ENCODE measurements at regions not wholly inside any gene's neighbourhood (a gene's known extent, or its start where the extent isn't known, plus 50 kb on each side); places are given as distances from the start of the nearest gene placed in this dataset.
"Not testable (repeated sequence)": the region's sequence is repeated elsewhere in the genome, so short reads cannot be mapped to it uniquely, and the experiment has no call there.

DNA sequence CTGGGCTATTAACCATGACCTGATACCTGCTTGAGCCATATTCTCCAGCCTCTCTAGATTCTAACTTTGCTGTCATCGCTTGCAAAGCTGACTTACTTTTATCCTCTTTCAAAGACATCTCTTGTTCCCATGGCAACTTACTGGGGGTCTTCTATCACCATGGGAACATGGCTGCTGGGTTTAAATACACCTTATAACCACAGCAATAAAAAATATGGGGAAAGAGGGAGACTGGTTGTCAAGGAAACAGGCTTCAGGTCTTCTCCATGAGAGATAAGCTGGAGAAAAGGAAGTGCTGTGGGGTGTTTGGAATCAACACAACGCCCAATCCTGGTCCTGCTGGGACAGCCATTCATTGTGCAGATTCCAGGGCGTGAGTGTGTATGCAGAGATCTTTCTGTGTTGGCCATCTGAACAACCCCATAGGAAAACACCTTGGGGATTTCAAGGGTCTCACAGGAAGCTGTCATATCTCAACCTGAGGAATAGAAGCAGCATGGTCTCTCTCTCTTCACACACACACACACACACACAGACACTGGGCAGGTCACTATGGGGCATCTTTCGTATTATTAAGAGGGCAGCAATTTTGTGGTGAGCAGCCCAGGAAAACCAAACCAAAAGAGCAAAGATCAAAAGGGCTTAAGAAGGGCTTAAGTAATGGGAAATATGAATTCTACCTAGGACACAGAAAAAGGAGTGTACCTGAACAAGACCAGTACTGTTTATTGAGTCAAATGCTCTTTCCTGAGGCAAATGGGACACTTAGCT lies 344.7 kb upstream of the NCAM1 start:
- in situ Hi-C loops (cut with HindIII; ENCODE audit: low pct_ligation_motif_present, low pct_unique_long_range_greater_than_20kb, low sequenced_read_pairs): no loop called here
- DNase-seq: no peak

DNA sequence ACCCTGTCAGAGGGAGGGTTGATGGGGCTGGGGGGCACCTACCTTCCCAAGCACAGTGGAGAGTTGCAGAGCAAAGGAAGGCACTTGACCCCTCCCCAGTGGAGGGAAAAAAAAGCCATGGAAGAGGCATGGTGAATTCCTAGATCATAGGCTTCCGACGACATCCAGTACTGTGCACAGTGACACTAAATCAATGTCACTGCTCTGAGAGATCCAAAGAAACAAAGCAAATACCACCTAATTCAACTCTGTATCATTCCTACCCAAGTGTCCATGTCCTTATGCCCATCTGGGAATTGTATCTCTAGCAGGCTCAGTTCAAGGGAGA lies 344.2 kb upstream of the NCAM1 start:
- in situ Hi-C loops (cut with HindIII; ENCODE audit: low pct_ligation_motif_present, low pct_unique_long_range_greater_than_20kb, low sequenced_read_pairs): no loop called here
- no peak for DNase-seq

DNA sequence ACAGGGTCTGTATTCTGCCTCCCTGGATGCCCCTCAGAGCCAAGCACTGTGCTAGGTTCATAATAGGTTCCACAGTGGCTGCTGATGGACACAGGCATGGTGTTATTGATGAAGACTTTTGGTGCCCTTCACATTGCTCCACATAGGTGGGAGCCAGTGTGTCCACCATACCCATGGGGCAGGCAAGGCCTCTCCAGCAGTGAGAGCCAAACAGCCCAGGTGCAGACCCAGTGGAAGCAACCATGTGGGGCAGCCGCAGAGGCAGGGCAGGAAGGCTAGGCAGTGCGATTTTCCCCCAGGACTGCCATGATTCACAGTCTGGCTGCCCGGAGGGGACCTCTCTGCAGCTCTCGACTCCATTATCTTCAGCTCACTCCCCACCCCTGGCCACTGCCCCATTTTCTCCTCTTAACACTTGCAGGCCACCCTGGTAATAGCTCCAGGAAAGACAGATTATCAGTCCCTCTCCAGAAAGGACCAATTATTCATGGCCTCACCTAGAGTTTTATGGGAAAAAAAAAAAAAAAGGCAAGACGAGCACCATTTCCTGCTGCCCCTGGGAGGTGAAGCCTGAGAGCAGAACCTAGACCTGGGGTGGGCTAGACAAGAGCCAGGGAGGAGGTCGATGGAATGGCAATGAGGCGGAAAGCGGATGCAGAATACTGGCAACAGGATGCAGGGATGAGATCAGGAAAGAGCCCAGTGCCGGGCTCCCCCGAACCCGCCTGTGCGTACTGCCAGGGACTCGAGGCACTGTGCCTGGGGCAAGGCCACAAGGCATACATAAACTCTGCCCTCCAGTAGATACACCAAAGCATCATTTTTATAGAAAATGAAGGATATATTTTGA lies 343.0 kb upstream of the NCAM1 start:
- in situ Hi-C loops (cut with HindIII; ENCODE audit: low pct_ligation_motif_present, low pct_unique_long_range_greater_than_20kb, low sequenced_read_pairs): no loop called here
- DNase-seq: no peak

DNA sequence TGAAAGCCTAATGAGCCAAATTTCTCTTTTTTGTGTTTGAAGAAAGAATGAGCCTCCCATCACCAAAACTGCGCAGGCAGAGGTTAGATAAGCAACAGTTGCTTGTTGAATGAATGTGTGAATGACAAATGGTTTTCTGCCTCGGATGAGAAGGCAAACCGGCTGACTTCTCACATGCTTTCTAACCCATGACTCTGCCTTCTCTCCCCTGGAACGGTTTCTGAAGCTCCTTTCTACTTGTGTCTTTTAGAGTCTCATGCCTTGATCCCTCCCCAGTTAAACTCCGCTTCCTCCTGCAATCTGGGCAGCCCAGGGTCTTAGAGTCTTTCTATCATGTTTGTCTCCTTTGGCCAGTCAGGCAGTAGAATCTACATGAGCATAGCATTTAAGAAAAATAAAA lies 342.1 kb upstream of the NCAM1 start:
- DNase-seq: no peak
- in situ Hi-C loops (cut with HindIII; ENCODE audit: low pct_ligation_motif_present, low pct_unique_long_range_greater_than_20kb, low sequenced_read_pairs): no loop called here

DNA sequence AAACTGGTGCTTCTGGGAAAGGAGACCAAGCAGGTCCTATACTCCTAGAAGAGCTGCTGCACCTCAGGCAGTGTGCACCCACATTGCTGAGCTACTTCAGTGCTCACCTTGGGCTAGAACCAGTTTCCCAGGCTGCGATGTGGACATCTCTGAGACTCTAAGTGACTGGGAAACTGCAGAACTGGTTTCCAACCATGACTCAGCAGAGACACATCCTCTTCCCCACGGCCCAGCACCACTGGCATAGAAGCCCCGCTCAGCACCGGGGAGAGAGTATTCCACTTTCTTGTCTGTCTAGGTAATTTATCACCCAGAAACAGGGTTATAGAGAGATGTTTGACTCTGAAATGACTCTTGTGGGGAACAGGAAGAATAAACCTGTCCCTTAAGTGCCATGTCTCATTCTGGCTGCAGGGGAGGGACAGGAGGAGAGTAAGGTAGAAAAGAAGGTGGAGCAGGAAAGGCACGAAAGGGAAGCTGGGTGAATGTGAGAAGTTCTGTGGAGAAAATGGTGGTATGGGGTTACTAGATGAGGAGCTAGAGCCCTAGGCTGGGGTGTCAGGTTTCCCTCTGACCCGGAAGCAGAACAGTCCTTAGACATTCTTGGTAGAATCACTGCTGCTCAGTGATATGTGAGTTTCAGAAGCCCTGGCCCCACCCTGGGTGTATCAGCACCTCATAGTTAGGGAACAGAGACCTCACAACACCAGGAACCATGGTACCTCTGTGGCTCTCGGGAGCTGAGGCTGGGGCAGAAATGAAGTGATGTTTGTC lies 340.4 kb upstream of the NCAM1 start:
- in situ Hi-C loops (cut with HindIII; ENCODE audit: low pct_ligation_motif_present, low pct_unique_long_range_greater_than_20kb, low sequenced_read_pairs): no loop called here
- no peak for DNase-seq

DNA sequence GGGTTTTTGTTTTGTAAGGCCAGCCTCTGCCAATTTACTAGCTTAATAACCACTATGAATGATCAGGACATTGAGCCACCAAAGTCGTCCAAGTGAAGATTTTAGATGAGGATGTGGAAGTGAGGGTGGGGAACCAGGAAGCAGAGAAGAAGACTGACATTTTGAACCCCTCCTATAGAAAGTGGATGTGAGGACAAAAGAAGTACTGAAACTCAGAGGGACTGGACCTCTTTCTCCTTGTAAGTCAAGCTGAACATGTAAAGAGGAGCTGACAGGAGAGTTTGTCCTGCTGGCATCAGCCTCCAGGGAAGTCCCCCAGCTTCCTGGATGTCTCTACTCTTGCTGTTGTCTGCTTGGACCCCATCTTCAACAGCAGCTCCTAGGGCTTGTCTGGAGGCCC lies 338.2 kb upstream of the NCAM1 start:
- in situ Hi-C loops (cut with HindIII; ENCODE audit: low pct_ligation_motif_present, low pct_unique_long_range_greater_than_20kb, low sequenced_read_pairs): no loop called here
- no peak for DNase-seq

DNA sequence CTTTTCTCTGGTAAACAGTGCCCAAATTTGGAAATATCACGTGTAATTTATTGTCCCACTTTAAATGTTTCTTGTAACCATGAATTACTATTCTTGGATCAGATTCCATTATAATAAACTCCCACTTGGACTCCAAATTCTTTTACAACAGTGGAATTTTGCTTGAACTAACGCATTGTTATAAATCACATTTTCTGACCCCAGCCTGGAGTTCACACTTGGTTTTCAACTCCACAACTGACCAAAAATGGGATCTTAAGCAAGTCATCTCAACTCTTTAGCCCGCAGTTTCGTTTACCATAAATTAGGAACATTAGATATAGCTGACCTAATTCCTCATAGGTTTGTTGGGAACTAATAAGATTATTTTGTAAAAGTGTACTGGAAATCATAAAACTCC lies 336.8 kb upstream of the NCAM1 start:
- no peak for DNase-seq
- in situ Hi-C loops (cut with HindIII; ENCODE audit: low pct_ligation_motif_present, low pct_unique_long_range_greater_than_20kb, low sequenced_read_pairs): no loop called here

DNA sequence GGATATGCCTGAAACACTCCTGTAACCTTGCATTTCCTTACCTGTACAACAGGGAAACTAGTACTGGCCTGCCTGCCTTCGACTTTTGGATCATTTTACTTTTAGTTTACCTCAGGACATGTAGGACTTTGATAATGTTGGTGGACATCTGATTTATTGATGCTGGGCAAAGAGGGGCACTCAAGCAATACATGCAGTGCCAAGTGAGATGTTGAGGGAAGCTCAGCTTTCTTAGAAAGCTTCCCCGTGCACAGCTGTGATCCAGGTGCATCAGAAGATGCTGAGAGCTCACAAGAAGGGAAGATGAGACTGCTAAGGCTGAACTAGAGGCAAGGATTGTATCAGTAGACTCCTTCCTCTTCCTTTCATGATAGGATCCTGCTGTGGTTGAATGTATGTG lies 336.2 kb upstream of the NCAM1 start:
- DNase-seq; in situ Hi-C loops (cut with HindIII; ENCODE audit: low pct_ligation_motif_present, low pct_unique_long_range_greater_than_20kb, low sequenced_read_pairs): not testable (repeated sequence)

DNA sequence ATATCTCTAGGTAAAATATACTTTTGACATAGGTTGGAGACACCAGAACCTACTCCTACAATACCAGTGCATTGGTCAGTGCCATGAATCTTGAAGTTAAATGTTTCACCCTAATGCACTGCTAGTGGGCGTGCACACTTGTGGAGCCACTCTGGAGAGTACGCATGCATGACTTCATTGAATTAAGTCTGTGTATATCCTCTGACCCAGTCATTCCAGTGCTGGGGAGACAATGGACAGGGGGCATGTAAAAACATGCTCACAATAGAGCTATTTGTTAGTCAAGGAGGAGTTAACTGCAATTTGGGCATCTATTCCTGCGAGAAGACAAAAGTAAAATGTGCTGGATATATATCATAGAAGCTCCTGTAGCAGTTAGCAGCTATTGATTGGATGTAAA lies 335.4 kb upstream of the NCAM1 start:
- DNase-seq: no peak
- in situ Hi-C loops (cut with HindIII; ENCODE audit: low pct_ligation_motif_present, low pct_unique_long_range_greater_than_20kb, low sequenced_read_pairs): no loop called here

DNA sequence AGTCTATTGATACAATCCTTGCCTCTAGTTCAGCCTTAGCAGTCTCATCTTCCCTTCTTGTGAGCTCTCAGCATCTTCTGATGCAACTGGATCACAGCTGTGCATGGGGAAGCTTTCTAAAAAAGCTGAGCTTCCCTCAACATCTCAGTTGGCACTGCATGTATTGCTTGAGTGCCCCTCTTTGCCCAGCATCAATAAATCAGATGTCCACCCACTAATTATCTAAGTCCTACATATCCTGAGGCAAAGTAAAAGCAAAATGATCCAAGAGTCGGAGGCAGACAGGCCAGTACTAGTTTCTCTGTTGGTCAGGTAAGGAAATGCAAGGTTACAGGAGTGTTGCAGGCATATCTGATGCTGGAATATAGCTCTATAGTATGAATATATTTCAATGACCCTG lies 334.5 kb upstream of the NCAM1 start:
- in situ Hi-C loops (cut with HindIII; ENCODE audit: low pct_ligation_motif_present, low pct_unique_long_range_greater_than_20kb, low sequenced_read_pairs): no loop called here
- no peak for DNase-seq

DNA sequence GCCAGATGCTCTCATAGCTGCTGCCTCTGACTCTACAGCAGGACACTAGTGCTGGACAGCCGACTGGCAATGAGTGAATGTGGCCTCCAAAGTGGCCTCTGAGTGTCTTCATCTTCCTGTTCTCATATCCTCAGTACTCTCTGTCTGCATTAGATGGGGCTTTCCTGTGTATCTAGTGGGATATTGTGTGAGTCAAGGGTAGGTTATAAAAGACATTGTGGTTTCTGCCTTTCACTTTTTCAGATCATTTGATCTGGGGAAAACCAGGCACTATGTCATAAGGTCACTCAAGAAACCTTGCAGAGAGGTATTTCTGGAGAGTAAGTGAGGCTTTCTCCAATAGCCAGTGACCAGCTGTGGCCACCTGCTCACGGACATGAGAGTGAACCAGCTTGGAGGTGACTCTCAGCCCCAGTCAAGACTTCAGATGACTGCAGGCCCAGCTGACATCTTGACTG lies 333.6 kb upstream of the NCAM1 start:
- DNase-seq: no peak
- in situ Hi-C loops (cut with HindIII; ENCODE audit: low pct_ligation_motif_present, low pct_unique_long_range_greater_than_20kb, low sequenced_read_pairs): no loop called here

DNA sequence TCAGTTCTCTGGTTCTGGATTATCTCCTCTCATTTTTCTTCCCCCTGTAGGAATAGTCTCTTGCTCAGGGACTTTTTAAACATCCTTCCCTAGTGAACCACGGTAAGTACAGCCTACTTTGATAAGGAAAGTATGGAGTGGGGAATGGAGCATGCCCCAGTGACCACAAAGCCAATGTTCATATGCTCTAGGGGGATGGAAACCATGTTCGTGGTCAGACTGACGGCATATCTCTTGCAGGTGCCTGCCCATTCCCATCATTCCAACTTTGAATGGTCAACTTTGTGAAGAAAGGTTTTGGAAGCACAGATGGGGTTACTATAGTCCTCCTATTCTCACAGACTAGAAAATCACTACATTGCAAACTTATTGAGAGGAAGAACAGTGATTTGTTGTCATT lies 332.5 kb upstream of the NCAM1 start:
- DNase-seq: no peak
- in situ Hi-C loops (cut with HindIII; ENCODE audit: low pct_ligation_motif_present, low pct_unique_long_range_greater_than_20kb, low sequenced_read_pairs): no loop called here

DNA sequence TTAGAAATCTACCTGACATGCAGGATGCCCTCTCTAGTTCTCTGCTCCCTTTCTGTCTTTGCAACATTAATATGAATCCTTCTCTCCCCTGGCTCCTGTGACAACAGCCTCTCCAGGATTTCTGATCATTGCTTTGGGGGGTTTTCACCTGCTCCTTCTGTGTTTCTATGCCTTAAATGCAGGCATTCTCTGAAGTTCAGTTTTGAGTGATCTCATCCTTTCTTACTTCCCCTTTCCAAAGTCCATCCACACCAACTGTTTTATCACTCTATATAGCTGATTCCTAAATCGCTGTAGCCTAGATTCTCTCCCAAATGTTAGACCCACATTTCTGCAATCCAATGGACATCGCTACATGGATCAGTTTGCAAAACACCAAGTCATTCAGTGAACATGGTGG lies 330.7 kb upstream of the NCAM1 start:
- in situ Hi-C loops (cut with HindIII; ENCODE audit: low pct_ligation_motif_present, low pct_unique_long_range_greater_than_20kb, low sequenced_read_pairs): no loop called here
- DNase-seq: no peak

DNA sequence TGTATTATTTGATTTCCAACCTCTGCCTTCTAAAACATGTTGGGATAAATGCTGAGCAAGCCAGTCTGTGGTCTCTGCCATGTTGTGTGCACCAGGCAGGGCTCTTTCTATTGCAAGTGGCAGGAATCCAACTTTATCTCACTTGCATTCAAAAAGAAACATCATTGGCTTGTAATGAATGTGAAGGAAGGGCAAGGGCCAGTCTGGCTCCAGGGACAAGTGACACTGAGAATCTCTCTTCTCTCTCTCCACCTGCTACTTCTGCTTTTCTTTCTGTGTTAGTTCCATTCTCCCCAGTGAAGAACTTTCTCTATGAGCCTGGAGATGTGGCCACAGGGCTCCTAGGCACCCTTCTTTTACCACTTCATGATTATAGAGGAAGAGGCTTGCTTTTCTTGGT lies 329.9 kb upstream of the NCAM1 start:
- no peak for DNase-seq
- in situ Hi-C loops (cut with HindIII; ENCODE audit: low pct_ligation_motif_present, low pct_unique_long_range_greater_than_20kb, low sequenced_read_pairs): no loop called here

DNA sequence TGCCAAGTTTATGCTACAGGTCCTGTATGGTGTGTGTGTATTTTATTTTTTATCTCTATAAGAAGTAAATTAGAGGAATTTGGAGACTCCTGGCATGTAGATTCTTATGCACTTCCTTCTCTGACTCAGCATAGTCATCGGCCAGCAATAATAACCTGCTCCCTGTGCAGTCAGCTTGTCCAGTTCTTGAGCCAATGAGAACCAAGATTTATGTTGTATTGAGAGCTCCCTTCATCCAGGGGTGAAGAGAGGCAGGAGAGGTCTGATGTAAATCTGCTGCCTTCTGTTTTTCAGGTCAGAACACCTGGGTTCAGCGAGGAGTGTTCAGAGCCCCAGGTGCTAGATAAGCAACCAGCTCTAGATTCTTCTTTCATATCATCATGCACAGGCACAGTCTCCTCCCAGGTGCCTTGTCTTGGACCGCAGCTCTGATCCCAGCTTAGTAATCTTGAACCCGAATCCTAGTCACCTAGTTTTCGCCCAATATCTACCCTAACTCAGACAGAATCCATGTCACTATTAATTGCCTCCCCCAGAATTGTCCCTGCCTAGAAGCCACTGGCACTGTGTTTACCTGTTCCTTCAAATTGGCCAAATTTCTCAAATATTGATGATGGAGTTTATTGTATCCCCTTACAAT lies 328.2 kb upstream of the NCAM1 start:
- in situ Hi-C loops (cut with HindIII; ENCODE audit: low pct_ligation_motif_present, low pct_unique_long_range_greater_than_20kb, low sequenced_read_pairs): no loop called here
- no peak for DNase-seq

DNA sequence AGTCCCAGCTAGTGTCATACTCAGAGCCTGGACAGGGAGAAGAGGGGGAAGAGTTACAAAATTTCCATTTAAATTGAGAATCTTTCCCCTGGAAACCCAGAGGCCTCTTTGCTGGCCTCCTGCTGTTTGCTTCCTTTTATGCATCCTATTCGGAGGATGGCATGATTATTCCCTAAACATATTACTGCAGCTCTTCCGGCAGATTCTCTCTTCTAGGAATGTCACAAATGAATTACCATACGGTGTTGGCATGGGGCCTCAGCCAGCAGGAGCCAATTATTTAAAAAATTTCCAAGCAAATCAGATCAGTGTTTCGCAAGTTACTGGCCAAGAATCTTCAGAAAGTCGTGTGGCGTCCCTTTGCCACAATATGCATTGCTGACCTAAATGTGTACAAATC lies 326.7 kb upstream of the NCAM1 start:
- no peak for DNase-seq
- in situ Hi-C loops (cut with HindIII; ENCODE audit: low pct_ligation_motif_present, low pct_unique_long_range_greater_than_20kb, low sequenced_read_pairs): no loop called here

DNA sequence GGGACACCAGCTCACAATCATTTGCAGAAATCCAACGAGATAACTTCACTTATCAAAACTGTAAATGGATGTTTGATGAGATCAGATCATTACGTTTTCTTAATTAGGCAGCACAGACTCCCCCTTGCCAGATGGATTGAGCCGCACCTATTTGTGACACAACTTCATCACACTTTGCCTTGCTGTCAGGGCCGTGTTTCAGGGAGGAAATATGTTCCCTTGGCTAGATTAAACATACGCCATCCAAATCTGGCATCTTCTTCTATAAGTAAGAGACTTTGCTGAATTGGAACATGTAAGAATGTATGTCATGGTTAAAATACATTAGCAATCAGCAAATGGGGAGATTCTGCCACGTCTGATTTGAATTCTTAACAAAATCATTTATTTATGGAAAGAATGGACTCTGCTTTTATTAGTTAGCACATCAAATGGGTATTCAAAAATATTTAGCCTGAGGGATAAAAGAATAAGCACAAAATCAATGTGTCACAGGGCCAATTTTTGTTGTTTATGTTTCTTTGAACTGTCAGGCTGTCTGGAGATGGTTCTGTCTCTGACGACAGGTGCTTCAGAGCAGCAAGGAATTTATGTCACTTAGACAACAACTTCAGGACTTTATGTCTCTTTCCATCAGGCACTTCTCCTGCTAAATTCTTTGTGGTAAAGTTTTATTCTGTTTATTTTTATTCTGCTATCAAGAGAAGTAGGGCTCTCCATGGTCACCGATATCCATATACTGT lies 326.1 kb upstream of the NCAM1 start:
- DNase-seq: no peak
- in situ Hi-C loops (cut with HindIII; ENCODE audit: low pct_ligation_motif_present, low pct_unique_long_range_greater_than_20kb, low sequenced_read_pairs): no loop called here

DNA sequence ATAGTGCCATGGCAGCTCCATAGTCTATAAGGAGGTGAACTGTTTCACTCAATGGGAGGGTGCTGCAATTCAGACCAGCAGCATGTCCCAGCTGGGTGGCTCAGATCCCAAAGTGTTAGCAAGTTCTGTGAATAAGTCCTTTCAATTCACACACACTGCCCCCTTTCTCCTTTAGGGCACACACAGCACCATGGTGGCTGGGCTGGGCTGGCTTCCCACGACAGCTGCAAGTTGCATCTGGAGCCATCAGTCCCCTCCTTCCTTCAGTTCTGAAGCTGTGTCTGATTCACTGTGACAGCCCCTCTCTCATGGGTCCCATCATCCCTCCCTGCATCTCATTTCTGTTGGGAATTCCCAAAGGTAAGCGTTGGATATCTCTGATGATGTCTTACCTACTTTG lies 324.1 kb upstream of the NCAM1 start:
- in situ Hi-C loops (cut with HindIII; ENCODE audit: low pct_ligation_motif_present, low pct_unique_long_range_greater_than_20kb, low sequenced_read_pairs): no loop called here
- DNase-seq: no peak
